Liver (tissue), 8 donors: ENCODE measurements at regions not wholly inside any gene's neighbourhood (a gene's known extent, or its start where the extent isn't known, plus 50 kb on each side); places are given as distances from the start of the nearest gene placed in this dataset.

Experiments used
- DNase-seq: peaks from one replicate; pipeline ENCODE4 v3.0.0-alpha.2; 2017; ENCODE audit warnings: low spot score
- H3K27ac ChIP-seq, 2 donors: one replicate each; pipeline ENCODE4 v1.7.0; 2013; ENCODE audit warnings: inconsistent platforms in 2 of 2, low read length in 2 of 2, control low read depth in 1 of 2, low read depth in 1 of 2, mild to moderate bottlenecking in 1 of 2
- H3K27me3 ChIP-seq, 4 donors: one replicate each; pipeline versions ENCODE4 v1.6.1 to v1.7.0; 2013; ENCODE audit warnings: low read length in 3 of 4, inconsistent platforms in 1 of 4, mild to moderate bottlenecking in 1 of 4, moderate library complexity in 1 of 4; ENCODE audit not compliant: control insufficient read depth in 4 of 4, insufficient read depth in 4 of 4
- H3K36me3 ChIP-seq, 4 donors: one replicate each; pipeline versions ENCODE4 v1.6.1 to v1.7.0; 2013; ENCODE audit warnings: low read length in 3 of 4, mild to moderate bottlenecking in 3 of 4, low read depth in 1 of 4, moderate library complexity in 1 of 4; ENCODE audit not compliant: control insufficient read depth in 4 of 4, insufficient read depth in 3 of 4
- H3K4me1 ChIP-seq, 4 donors: one replicate each; pipeline versions ENCODE4 v1.6.1 to v1.7.0; 2013; ENCODE audit warnings: low read length in 3 of 4, mild to moderate bottlenecking in 3 of 4, moderate library complexity in 1 of 4; ENCODE audit not compliant: control insufficient read depth in 4 of 4, insufficient read depth in 4 of 4
- H3K4me3 ChIP-seq, 3 donors: one replicate each; pipeline versions ENCODE4 v1.6.1 to v1.7.0; 2013; ENCODE audit warnings: low read length in 3 of 3, control low read depth in 1 of 3, low read depth in 1 of 3, mild to moderate bottlenecking in 1 of 3
- H3K9ac ChIP-seq, 2 donors: one replicate each; pipeline ENCODE4 v1.7.0; 2013; ENCODE audit warnings: low read length in 2 of 2, mild to moderate bottlenecking in 2 of 2, moderate library complexity in 2 of 2, control low read depth in 1 of 2, low read depth in 1 of 2
- H3K9me3 ChIP-seq, 4 donors: one replicate each; pipeline versions ENCODE4 v1.6.1 to v1.7.0; 2013; ENCODE audit warnings: low read length in 3 of 4; ENCODE audit not compliant: control insufficient read depth in 4 of 4
- ATF3 ChIP-seq: IDR thresholded peaks from 2 replicates; pipeline ENCODE4 v1.6.1; 2016; ENCODE audit warnings: antibody characterized with exemption
- CTCF ChIP-seq: fragments of 150-350 bp; IDR thresholded peaks from 2 replicates; pipeline ENCODE4 v1.5.1; 2017; ENCODE audit warnings: improper control_type of control experiment, low read depth, low read length; ENCODE audit not compliant: missing input control
- EGR1 ChIP-seq, 2 donors: IDR thresholded peaks; 2 replicates each; pipeline ENCODE4 v1.6.1; 2016 to 2018; ENCODE audit warnings: antibody characterized with exemption in 2 of 2, low read depth in 2 of 2
- FOXA1 ChIP-seq: IDR thresholded peaks from 2 replicates; pipeline ENCODE4 v1.6.1; 2016; ENCODE audit warnings: antibody characterized with exemption
- FOXA2 ChIP-seq: IDR thresholded peaks from 2 replicates; pipeline ENCODE4 v1.6.1; 2016; ENCODE audit warnings: antibody characterized with exemption
- GABPA ChIP-seq, 2 donors: IDR thresholded peaks in 1 of 2; conservative IDR thresholded peaks in 1 of 2; 2 replicates each; pipeline ENCODE4 v1.6.1; 2016; ENCODE audit warnings: antibody characterized with exemption in 2 of 2, mild to moderate bottlenecking in 1 of 2, moderate library complexity in 1 of 2
- HNF4A ChIP-seq, 2 donors: conservative IDR thresholded peaks; 2 replicates each; pipeline ENCODE4 v1.6.1; 2016; ENCODE audit warnings: antibody characterized with exemption in 2 of 2, mild to moderate bottlenecking in 2 of 2
- HNF4G ChIP-seq: IDR thresholded peaks from 2 replicates; pipeline ENCODE4 v1.6.1; 2016; ENCODE audit warnings: antibody characterized with exemption
- JUND ChIP-seq, 2 donors: IDR thresholded peaks; 2 replicates each; pipeline ENCODE4 v1.6.1; 2016; ENCODE audit warnings: antibody characterized with exemption in 2 of 2
- MAX ChIP-seq: IDR thresholded peaks from 2 replicates; pipeline ENCODE4 v1.6.1; 2016; ENCODE audit warnings: antibody characterized with exemption
- NR2F2 ChIP-seq: IDR thresholded peaks from 2 replicates; pipeline ENCODE4 v1.6.1; 2016; ENCODE audit warnings: antibody characterized with exemption
- RAD21 ChIP-seq, 2 donors: IDR thresholded peaks; 2 replicates each; pipeline ENCODE4 v1.6.1; 2016; ENCODE audit warnings: antibody characterized with exemption in 2 of 2, mild to moderate bottlenecking in 2 of 2
- REST ChIP-seq: IDR thresholded peaks from 2 replicates; pipeline ENCODE4 v1.6.1; 2016; ENCODE audit warnings: antibody characterized with exemption, mild to moderate bottlenecking
- RXRA ChIP-seq, 2 donors: IDR thresholded peaks; 2 replicates each; pipeline ENCODE4 v1.6.1; 2017 to 2018; ENCODE audit warnings: antibody characterized with exemption in 2 of 2, mild to moderate bottlenecking in 1 of 2
- SP1 ChIP-seq: IDR thresholded peaks from 2 replicates; pipeline ENCODE4 v1.6.1; 2018; ENCODE audit warnings: antibody characterized with exemption, mild to moderate bottlenecking
- TAF1 ChIP-seq: conservative IDR thresholded peaks from 2 replicates; pipeline ENCODE4 v1.6.1; 2016; ENCODE audit warnings: antibody characterized with exemption, mild to moderate bottlenecking
- YY1 ChIP-seq: IDR thresholded peaks from 2 replicates; pipeline ENCODE4 v1.6.1; 2016; ENCODE audit warnings: antibody characterized with exemption, mild to moderate bottlenecking
- WGBS: extraction: QIAGEN DNeasy Blood & Tissue Kit; methylation state at CpG from one replicate; pipeline ENCODE4 v1.1.7; 2013; 5-methylcytosine and 5-hydroxymethylcytosine counted together
- TF ChIP-seq, protein P1 (sequence below): IDR thresholded peaks from 2 replicates; pipeline ENCODE4 v1.6.1; 2016; ENCODE audit warnings: antibody characterized with exemption
- donor health status: healthy.
- donor health status: healthy.
- donor health status: healthy.
- donor health status: healthy.
- donor health status: healthy.

- Histone ChIP-seq H3K27ac (no peak overlapping the region), H3K9me3 (no peaks in the 10 kb centered on the region), H3K36me3 (no peaks in the 10 kb centered on the region), H3K4me3 (no peak overlapping the region), H3K4me1 (no peaks in the 10 kb centered on the region), H3K9ac (no peak overlapping the region), H3K27me3 (no peaks in the 10 kb centered on the region)
- WGBS = 83% methylated on average over 1 of the region's 1 CpG
- no peak for DNase-seq
- TF ChIP-seq HNF4A (conservative IDR thresholded peaks at IDR 0.05) = no peak
- no peak for TF ChIP-seq HNF4G
- no peak for TF ChIP-seq EGR1 (IDR thresholded peaks at IDR 0.05; ENCODE audit: low read depth in 2 of 2)
- no peak for TF ChIP-seq REST
- TF ChIP-seq GABPA (IDR thresholded peaks at IDR 0.05 in 1 of 2, conservative IDR thresholded peaks at IDR 0.05 in 1 of 2) = no peak
- TF ChIP-seq SP1 = no peak
- TF ChIP-seq RXRA (IDR thresholded peaks at IDR 0.05) = no peak
- TF ChIP-seq YY1 = no peak
- no peak for TF ChIP-seq FOXA2
- TF ChIP-seq FOXA1 = no peak
- no peak for TF ChIP-seq ATF3
- no peak for TF ChIP-seq CTCF
- no peak for TF ChIP-seq RAD21 (IDR thresholded peaks at IDR 0.05)
- TF ChIP-seq JUND (IDR thresholded peaks at IDR 0.05) = no peak
- TF ChIP-seq NR2F2 = no peak
- TF ChIP-seq, protein P1, sequence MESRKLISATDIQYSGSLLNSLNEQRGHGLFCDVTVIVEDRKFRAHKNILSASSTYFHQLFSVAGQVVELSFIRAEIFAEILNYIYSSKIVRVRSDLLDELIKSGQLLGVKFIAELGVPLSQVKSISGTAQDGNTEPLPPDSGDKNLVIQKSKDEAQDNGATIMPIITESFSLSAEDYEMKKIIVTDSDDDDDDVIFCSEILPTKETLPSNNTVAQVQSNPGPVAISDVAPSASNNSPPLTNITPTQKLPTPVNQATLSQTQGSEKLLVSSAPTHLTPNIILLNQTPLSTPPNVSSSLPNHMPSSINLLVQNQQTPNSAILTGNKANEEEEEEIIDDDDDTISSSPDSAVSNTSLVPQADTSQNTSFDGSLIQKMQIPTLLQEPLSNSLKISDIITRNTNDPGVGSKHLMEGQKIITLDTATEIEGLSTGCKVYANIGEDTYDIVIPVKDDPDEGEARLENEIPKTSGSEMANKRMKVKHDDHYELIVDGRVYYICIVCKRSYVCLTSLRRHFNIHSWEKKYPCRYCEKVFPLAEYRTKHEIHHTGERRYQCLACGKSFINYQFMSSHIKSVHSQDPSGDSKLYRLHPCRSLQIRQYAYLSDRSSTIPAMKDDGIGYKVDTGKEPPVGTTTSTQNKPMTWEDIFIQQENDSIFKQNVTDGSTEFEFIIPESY = no peak
Observed at GRCh38 chr2:183232161-183232865, 108.1 kb downstream of the NUP35 start.

- Histone ChIP-seq H3K9me3 (no peaks in the 10 kb centered on the region), H3K27me3 (no peaks in the 10 kb centered on the region), H3K4me1 (peaks cover 0 to 5% (median 0%) of the 10 kb centered on the region in 4 donors), H3K27ac (no peak overlapping the region), H3K9ac (no peak overlapping the region), H3K4me3 (no peak overlapping the region), H3K36me3 (no peaks in the 10 kb centered on the region)
- WGBS = 78% methylated on average over 3 of the region's 3 CpGs
- DNase-seq = no peak
- TF ChIP-seq RAD21 (IDR thresholded peaks at IDR 0.05) = no peak
- TF ChIP-seq, protein P1 = no peak
- TF ChIP-seq RXRA (IDR thresholded peaks at IDR 0.05) = no peak
- no peak for TF ChIP-seq FOXA2
- TF ChIP-seq MAX = no peak
- no peak for TF ChIP-seq SP1
- TF ChIP-seq NR2F2 = no peak
- TF ChIP-seq FOXA1 = no peak
- TF ChIP-seq HNF4A (conservative IDR thresholded peaks at IDR 0.05) = no peak
- no peak for TF ChIP-seq GABPA (IDR thresholded peaks at IDR 0.05 in 1 of 2, conservative IDR thresholded peaks at IDR 0.05 in 1 of 2)
- no peak for TF ChIP-seq TAF1
- TF ChIP-seq REST = no peak
Observed at GRCh38 chr2:183242937-183243336, 118.7 kb downstream of the NUP35 start.
